ENCODE measurements at regions not wholly inside any gene's neighbourhood (a gene's known extent, or its start where the extent isn't known, plus 50 kb on each side); places are given as distances from the start of the nearest gene placed in this dataset.

GRCh38 chr9:84456527-84456926, 116.0 kb upstream of the SLC28A3 start:
- DNase-seq = no peak

GRCh38 chr9:84460695-84461094, 120.1 kb upstream of the SLC28A3 start:
- DNase-seq = no peak

GRCh38 chr9:84463272-84463671, 122.7 kb upstream of the SLC28A3 start:
- no peak for DNase-seq

GRCh38 chr9:84466580-84467285, 126.2 kb upstream of the SLC28A3 start:
- no peak for DNase-seq

GRCh38 chr9:84471816-84472215, 131.3 kb upstream of the SLC28A3 start:
- DNase-seq = no peak

GRCh38 chr9:84478996-84479395, 138.4 kb upstream of the SLC28A3 start:
- DNase-seq = no peak

- DNase-seq = no peak
Measured at GRCh38 chr9:84480071-84480470, 139.5 kb upstream of the SLC28A3 start.

- DNase-seq = no peak
Measured at GRCh38 chr9:84481231-84481630, 140.7 kb upstream of the SLC28A3 start.

GRCh38 chr9:84481636-84482218, 141.2 kb upstream of the SLC28A3 start:
- DNase-seq = no peak

- no peak for DNase-seq
Measured at GRCh38 chr9:84482607-84483006, 142.0 kb upstream of the SLC28A3 start.

GRCh38 chr9:84484172-84484571, 143.6 kb upstream of the SLC28A3 start:
- no peak for DNase-seq

- no peak for DNase-seq
Measured at GRCh38 chr9:84485539-84485938, 145.0 kb upstream of the SLC28A3 start.

- no peak for DNase-seq
Measured at GRCh38 chr9:84486663-84487062, 146.1 kb upstream of the SLC28A3 start.

GRCh38 chr9:84490206-84490841, 149.8 kb upstream of the SLC28A3 start:
- DNase-seq = no peak

GRCh38 chr9:84490842-84491325, 150.3 kb upstream of the SLC28A3 start:
- no peak for DNase-seq

GRCh38 chr9:84492366-84493159, 152.0 kb upstream of the SLC28A3 start:
- no peak for DNase-seq

- DNase-seq = no peak
Measured at GRCh38 chr9:84493284-84493947, 152.9 kb upstream of the SLC28A3 start.

- DNase-seq = no peak
Measured at GRCh38 chr9:84499969-84500582, 159.5 kb upstream of the SLC28A3 start.

GRCh38 chr9:84500826-84501225, 160.3 kb upstream of the SLC28A3 start:
- DNase-seq = no peak

GRCh38 chr9:84501587-84501986, 161.0 kb upstream of the SLC28A3 start:
- no peak for DNase-seq

- DNase-seq = no peak
Measured at GRCh38 chr9:84502066-84502465, 161.5 kb upstream of the SLC28A3 start.

- no peak for DNase-seq
Measured at GRCh38 chr9:84504360-84504759, 163.8 kb upstream of the SLC28A3 start.
